Skin of body (tissue), 1 donor: ENCODE measurements at regions not wholly inside any gene's neighbourhood (a gene's known extent, or its start where the extent isn't known, plus 50 kb on each side); places are given as distances from the start of the nearest gene placed in this dataset.

Experiments used
- DNase-seq: peaks from one replicate; lab custom pipeline; 2025; lab: John Stamatoyannopoulos, UW

DNA sequence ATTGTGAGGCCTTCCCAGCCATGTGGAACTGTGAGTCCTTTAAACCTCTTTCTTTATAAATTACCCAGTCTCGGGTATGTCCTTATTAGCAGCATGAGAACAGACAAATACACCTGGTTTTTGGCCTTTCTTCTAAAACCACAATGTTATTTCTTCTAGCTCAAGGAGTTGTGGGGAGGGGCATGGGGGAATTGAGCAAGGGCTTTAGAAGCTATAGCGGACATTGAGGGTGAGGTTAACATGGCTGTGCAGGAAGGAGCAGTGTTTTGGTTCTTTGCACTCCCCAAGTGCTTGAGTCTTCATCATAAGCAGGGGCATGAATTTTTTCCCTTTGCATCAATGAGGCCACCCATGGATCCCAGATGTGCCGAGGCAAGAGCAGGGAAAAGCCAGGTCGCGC lies 86.8 kb downstream of the SPRING1 start:
- no peak for DNase-seq

DNA sequence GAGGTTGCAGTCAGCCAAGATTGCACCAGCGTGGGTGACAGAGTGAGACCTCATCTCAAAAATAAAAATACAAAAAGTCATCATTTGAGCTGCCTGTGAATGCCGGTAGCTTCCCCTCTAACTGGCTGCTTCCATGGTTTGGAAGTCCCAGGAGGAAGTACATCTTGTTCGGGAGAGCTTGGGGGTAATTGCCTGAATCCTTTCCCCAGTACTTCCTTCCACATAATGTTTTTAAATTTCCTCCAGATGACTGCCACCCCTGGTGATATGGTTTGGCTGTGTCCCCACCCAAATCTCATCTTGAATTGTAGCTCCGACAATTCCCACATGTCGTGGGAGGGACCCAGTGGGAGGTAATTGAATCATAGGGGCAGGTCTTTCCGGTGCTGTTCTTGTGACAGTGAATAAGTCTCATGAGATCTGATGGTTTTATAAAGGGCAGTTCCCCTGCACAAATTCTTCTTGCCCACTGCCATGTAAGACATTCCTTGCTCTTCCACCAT lies 87.2 kb downstream of the SPRING1 start:
- no peak for DNase-seq

DNA sequence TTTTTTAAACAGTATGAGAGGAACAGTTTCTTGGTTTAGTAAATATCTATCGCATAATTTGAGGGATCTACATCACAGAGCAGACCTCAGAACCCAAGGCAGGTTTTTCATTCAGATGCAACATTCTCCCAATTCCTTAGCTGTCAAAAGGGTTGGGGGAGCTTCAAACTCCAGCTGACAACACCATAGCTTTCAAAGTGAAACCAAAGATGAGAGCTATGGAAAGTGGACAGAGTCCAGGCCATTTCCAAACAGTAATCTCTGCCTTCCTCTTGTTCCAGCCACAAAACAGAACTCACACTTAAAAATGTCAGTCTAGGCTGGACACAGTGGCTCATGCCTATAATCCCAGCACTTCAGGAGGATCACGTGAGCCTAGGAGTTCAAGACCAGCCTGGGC lies 87.8 kb downstream of the SPRING1 start:
- no peak for DNase-seq

DNA sequence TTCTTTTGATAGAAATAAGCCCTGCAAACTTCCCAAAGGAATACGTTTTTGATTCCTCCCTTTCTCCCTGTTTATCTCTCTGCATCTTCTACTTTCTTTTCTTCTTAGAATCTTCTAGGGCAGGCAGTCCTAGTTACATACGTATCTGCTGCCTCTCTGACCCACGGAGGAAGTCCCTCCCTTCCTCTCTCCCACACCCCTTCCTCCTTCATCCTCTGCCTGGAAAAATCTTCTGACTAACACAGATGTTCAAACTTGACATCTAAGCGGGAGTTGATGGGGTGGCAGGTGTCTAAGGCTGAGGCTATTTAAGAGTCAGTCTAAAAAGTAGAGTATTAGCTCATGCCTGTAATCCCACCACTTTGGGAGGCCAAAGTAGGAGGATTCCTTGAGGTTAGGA lies 88.6 kb downstream of the MAP1LC3B2 start:
- no peak for DNase-seq

DNA sequence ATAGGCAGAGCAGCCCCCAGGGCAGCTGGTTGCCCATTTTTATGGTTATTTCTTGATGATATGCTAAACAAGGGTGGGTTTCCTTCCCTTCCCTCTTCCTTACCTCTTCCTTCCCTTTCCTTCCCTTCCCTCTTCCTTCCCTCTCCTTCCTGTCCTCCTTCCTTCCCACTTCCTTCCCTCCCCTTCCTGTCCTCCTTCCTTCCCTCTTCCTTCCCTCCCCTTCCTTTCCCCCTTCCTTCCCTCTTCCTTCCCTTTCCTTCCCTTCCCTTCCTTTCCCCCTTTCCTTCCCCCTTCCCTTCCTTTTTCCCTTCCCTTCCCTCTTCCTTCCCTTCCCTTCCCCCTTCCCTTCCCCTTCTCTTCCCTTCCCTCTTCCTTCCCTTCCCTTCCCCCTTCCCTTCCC lies 87.7 kb downstream of the MAP1LC3B2 start:
- no peak for DNase-seq

DNA sequence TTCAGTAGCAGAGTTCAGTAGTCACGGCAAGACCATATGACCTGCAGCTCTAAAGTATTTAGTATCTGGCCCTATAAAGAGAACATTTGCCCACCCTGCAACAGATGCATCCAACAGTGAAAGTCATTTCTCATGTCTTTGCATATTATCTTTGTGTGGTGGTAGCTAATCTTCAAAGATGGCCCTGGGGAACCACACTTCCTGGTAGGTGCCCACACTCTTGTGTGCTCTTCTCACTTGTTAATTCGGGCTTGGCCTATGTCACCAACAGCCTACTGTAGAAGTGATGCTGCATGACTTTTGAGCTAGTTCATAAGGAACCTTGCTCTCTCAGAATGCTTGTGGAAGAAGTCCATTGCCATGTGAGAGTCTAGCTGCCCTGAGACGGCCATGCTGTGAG lies 85.6 kb downstream of the MAP1LC3B2 start:
- no peak for DNase-seq

DNA sequence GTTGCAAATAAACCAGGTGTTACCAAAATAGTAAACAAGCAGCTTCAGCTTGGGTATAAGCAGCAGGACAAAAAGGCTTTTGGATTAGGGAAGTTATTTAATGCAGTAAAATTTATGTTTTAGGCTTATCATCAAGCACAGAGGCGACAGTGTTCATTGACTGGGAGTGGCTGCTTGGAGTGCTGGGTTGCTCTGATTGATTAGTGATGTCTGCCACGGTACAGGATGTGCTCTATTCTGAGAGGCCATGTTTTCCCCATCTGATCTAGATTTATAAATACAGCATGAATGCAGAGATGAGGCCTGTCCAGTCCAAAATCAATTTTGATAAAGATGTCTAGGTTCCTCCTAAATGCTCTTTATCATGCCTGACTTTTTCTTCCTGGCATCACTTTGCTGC lies 83.5 kb downstream of the MAP1LC3B2 start:
- DNase-seq, result no peak

DNA sequence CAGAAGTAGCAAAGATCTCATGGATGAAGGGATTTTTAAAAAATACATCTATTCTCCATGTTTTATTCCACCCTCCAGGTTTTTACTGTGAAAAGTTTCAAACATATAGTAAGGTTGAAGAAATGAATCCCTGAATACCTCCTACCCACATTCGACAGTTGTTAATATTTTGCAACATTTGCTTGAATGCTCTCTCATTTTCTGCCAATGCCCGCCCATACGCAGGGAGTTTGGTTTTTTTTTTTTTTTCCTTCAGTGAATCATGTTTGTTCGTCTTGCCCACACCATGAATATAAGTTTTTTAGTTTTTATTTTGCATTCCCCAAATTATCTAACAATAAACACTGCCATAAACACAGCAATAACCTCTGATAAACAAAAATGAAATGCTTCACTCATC lies 82.9 kb downstream of the MAP1LC3B2 start:
- DNase-seq, result no peak

DNA sequence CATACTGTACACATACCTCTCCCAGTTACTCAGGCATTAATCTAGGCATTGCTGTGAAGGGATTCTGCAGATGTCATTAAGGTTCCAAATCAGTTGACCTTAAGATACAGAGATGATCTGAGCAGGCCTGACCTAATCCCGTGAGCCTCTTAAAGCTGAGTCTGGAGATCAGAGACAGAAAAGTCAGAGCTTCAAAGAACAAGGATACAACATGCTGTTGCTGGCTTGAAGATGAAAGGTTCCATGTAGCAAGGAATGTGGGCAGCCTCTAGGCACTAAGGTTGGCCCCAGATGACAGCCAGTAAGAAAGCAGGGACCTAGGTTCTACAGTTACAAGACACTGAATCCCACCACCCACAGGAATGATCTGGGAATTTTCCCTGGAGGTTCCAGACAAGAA lies 81.1 kb downstream of the MAP1LC3B2 start:
- no peak for DNase-seq

DNA sequence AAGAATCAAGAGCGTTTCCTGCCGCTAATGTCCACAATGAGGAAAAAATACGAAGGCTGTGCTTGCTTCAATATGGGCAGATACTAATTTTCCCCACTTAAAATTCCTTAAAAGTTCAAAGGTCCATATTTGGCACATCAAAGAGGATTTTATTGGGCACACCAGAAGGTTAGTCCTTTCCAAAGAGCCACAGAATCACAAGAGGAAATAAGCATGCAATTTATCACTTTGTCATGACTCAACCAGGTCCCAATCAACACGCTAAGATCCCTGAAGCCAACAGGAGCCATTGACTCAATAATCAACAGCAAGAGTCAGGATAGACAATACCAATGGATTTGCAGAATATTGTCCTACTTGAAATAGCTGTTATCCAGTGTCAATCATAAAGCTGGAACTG lies 80.6 kb downstream of the MAP1LC3B2 start:
- DNase-seq, result no peak

DNA sequence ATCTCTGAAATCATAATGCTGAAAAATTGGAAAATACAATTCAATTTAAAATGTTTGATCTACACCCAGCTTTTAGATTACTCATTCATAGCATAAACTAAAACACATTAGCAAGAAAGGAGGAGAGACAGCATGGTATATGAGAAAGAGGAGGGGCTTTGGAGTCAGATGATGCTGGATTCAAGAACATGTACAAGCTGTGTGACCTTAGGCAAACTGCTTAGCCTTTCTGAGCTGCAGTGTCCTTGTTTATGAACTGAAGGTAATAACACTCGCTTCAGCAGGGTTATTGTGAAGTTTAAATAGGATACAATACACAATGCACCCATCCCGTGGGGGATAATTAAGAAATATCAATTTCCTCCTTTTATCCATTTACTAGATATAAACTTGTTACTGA lies 79.2 kb downstream of the MAP1LC3B2 start:
- DNase-seq, result no peak

DNA sequence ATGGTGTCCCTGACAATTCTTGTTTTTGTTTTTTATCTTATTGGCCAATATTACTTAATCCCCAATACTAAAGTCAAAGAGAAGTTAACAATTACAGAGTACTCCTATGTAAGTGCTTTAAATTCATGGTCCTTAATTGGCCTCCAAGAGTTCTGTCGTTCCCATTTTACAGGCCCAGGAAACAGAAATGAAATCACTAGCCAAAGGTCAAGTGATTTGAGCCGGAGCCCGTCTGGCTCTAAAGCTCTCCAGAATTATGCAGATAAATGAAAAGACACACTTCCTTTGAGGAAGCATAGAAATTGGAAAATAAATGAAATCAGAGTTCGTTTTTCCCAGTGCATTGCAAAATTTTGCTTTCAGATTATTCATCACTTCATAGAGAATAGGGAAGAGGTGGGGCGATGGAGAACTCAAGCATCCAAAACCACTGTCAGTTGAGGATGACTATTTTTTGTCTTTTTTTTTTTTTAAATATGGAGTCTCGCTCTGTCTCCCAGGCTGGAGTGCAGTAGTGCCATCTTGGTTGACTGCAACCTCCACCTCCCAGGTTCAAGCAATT lies 78.5 kb downstream of the MAP1LC3B2 start:
- DNase-seq, result no peak

DNA sequence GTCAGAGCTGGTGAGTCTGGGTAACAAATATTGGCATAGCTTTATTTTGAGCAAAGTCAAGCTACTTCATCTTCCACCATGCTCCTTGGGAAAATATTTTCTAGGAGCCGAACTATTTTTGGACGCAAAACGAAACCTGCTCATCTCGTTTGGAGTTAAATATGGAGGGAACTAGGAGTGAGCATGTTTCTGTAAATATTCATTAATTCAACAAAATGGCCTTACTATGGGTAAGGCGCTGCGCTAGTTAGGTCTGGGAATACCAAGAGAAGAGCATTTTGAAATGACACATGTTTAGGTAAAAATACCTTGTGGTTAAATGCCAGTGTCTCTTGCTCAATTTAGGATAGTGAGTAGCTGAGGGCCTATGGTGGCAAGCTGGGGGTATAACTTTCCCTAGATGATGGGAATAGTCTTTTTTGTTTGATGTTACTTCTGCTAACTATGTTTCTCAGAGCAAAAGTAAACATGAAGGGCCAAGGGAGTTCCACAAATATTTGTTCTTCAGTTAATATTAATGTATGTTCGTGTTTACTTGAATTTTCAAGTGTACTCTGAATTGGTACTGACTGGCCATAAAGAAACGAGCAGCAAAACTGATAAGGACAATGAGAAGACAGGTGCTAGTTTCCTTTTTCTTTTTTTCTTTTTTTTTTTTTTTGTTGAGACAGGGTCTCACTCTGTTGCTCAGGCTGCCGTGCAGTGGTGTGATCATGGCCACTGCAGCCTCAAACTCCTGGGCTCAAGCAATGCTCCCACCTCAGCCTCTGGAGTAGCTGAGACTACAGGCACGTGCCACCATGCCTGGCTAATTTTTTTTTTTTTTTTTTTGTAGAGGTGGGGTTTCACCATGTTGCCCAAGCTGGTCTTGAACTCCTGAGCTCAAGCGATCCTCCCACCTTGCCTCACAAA lies 77.7 kb downstream of the MAP1LC3B2 start:
- DNase-seq, result no peak

DNA sequence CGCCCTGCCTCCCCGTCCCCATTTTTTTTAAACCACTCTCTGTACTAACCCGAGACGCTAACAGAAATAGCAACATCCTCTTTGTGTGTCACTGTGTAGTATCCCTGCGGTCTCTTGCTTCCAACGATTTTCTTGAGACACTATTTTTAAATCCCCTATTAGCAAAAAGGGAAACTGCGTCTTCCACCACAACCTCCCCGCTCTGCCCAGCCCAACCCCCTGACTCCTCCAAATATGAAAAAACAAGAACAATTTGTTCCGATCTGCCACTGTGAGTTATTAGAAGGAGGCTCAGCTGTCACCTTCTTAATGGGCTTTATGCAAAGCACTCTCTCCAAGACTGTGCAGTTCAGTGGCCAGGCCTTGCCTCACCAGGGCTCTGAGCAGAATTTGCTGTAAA lies 76.3 kb downstream of the MAP1LC3B2 start:
- DNase-seq, result no peak

DNA sequence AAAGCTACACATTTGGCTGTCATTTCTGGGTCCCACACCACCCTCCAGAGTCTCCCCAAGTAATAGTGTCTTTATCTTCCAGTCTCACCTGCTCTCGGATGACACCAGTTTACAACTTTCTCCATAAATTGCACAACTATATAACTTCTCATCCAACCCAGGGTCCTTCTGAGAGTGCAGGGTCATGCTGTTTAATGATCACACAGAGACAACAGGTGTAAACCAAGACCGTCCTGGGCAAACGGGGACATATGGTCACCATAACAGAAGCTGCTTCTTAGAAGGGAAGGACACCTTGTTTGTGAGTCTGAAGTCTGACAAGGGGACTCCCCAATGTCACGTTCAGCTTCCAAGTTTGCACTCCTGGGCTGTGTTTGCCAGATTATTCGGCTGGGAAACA lies 74.3 kb downstream of the MAP1LC3B2 start:
- no peak for DNase-seq

DNA sequence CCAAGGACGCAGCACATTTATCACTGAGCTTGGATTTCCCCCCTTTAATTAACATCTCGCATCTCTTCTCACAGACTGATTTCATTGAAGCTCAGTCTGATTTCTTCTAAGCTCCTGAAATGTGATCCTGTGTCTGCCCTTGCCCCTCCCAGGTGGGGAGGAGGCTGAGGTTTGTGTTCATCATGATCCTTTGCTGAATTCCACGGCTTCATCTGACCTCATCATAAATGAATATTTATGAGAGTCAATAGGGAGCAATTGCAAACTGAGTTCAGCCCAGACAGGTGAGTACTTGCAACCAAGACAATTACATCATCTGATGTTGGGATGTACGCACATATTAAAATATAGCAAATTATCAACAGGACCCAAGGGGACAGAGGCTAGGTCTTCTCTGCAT lies 72.4 kb downstream of the MAP1LC3B2 start:
- no peak for DNase-seq

DNA sequence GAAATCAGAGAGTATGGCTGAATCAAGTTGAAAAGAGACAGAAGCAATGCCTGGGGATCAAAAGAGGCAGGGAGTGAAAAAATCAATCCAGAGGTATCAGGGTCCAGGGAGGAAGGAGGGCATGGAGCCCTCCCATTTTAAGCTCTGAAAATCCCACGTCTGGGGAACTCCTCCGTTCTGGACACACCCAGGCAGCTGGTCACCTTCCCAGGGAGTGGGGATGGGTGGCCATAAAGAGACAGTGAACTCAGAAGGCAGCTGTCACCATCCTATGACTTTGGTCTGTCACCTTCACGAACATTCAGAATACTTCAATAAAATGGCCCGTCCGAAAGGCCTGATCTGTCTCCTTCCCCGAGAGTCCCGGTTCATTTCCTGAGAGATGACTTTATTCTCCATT lies 71.6 kb downstream of the MAP1LC3B2 start:
- no peak for DNase-seq

DNA sequence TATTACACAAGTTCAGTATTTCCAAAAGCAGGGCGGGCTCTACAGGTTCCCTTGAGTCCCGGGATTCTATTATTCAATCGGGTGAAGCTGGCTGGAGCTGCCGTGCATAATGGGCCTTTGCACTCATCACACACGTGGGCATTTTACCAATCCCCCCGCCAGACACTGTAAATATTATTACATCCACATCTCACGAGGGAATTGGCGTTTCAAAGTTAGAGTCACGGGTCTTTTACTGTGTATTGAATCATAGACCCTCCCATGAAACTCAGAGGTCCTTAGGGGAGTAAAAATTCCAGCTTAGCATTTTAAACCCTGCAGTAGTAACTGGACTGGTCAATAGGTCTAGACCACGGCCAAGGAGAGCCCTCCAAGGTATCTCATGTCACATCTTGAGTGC lies 70.3 kb downstream of the MAP1LC3B2 start:
- peak; percentile 65 for DNase-seq

DNA sequence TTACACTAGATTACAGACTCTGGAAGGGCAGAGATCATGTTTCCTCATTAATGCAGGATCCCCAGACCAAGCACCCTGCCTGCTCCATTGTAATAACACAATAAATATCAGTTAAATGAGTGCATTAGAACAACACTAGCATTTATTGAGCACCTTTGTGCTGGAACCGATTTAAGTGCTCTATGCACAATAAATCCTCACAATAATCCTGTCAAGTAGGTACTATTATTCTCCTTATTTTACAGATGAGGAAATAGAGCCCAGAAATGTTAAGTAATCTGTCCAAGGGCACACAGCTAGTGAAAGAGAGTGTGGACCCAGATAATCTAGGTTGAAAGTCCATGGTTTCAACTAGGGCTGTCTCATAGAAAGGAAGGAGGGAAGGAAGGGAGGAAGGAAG lies 69.8 kb downstream of the MAP1LC3B2 start:
- no peak for DNase-seq

DNA sequence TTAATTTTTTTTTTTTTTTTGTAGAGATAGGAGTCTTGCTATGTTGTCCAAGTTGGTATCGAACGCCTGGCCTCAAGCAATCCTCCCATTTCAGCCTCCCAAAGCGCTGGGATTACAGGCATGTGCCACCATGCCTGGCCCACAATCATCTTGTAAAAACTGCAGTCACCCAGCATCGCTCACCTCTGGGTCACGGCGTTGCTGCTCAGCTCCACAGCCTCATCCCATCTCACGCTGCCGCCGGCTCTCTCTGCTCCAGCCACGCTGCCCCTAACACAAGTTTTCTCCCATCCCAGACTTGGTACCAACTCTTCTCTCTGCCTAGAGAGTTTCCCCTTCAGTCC lies 69.2 kb downstream of the MAP1LC3B2 start:
- no peak for DNase-seq
